IMR-90 (cell line): ENCODE measurements at regions not wholly inside any gene's neighbourhood (a gene's known extent, or its start where the extent isn't known, plus 50 kb on each side); places are given as distances from the start of the nearest gene placed in this dataset.

Experiments used
- ATAC-seq: fragments of 200-7000 bp; cut with Tn5 transposase; 2 replicates; pipeline ENCODE4 v1.9.1; 2020; ENCODE audit warnings: low read depth, mild to moderate bottlenecking, moderate library complexity
- BruUV-seq: library from RNA; stranded (reverse); fragments of 400-500 nt; replicated peaks from 2 replicates; lab custom pipeline; 2021; lab: Mats Ljungman, UMichigan
- CTCF ChIA-PET: fragments of 300-600 bp; formaldehyde crosslinking; extraction: SDS; loops from one replicate; lab custom pipeline; 2021; ENCODE audit warnings: antibody characterized with exemption; lab: Yijun Ruan, JAX
- POLR2A ChIA-PET: fragments of 300-600 bp; sonication (Branson Sonifier 250); formaldehyde crosslinking; loops from one replicate; lab custom pipeline; 2022; ENCODE audit warnings: antibody characterized with exemption; ENCODE audit not compliant: unreplicated experiment; lab: Charles Lee
- DNase-seq: peaks from one replicate; pipeline ENCODE4 v3.0.0; 2013
- H2AFZ ChIP-seq: replicated peaks from 2 replicates; pipeline ENCODE3; 2013; ENCODE audit warnings: low read length, mild to moderate bottlenecking; ENCODE audit not compliant: poor library complexity
- H2AK5ac ChIP-seq: 2 replicates; pipeline ENCODE4 v1.6.1; 2013; ENCODE audit warnings: low read depth, low read length, inconsistent platforms
- H2AK9ac ChIP-seq: replicated peaks from 2 replicates; pipeline ENCODE3; 2013; ENCODE audit warnings: mild to moderate bottlenecking, low read depth, low read length, moderate library complexity; ENCODE audit not compliant: poor library complexity
- H2BK120ac ChIP-seq: 2 replicates; pipeline ENCODE4 v1.6.1; 2013; ENCODE audit warnings: low read depth, low read length, inconsistent platforms
- H2BK15ac ChIP-seq: 3 replicates; pipeline ENCODE4 v1.6.1; 2013; ENCODE audit warnings: low read depth, low read length, inconsistent platforms
- H2BK20ac ChIP-seq: 2 replicates; pipeline ENCODE4 v1.6.1; 2013; ENCODE audit warnings: low read depth, mild to moderate bottlenecking, inconsistent platforms, low read length, moderate library complexity
- H2BK5ac ChIP-seq: 2 replicates; pipeline ENCODE4 v1.6.1; 2013; ENCODE audit warnings: mild to moderate bottlenecking, low read depth, low read length, inconsistent platforms; ENCODE audit not compliant: poor library complexity, severe bottlenecking
- H3K14ac ChIP-seq: replicated peaks from 2 replicates; pipeline ENCODE4 v1.6.1; 2013; ENCODE audit warnings: low read depth, low read length, inconsistent platforms
- H3K18ac ChIP-seq: 2 replicates; pipeline ENCODE4 v1.6.1; 2013; ENCODE audit warnings: low read depth, low read length, control low read depth
- H3K23ac ChIP-seq: 2 replicates; pipeline ENCODE4 v1.6.1; 2013; ENCODE audit warnings: low read depth, low read length, inconsistent platforms
- H3K27ac ChIP-seq: 2 replicates; pipeline ENCODE4 v1.5.1; 2013; ENCODE audit warnings: mild to moderate bottlenecking, control low read depth, low read length; ENCODE audit not compliant: insufficient read depth
- H3K27me3 ChIP-seq: 2 replicates; pipeline ENCODE4 v1.6.1; 2013; ENCODE audit warnings: low read length; ENCODE audit not compliant: control insufficient read depth, insufficient read depth
- H3K36me3 ChIP-seq: 2 replicates; pipeline ENCODE4 v1.6.1; 2013; ENCODE audit warnings: low read length, mixed read lengths; ENCODE audit not compliant: control insufficient read depth, insufficient read depth
- H3K4ac ChIP-seq: 2 replicates; pipeline ENCODE4 v1.6.1; 2013; ENCODE audit warnings: low read depth, low read length, inconsistent platforms
- H3K4me1 ChIP-seq: 2 replicates; pipeline ENCODE4 v1.6.1; 2013; ENCODE audit warnings: low read length, mixed read lengths; ENCODE audit not compliant: control insufficient read depth, insufficient read depth
- H3K4me2 ChIP-seq: 2 replicates; pipeline ENCODE4 v1.6.1; 2013; ENCODE audit warnings: low read depth, mild to moderate bottlenecking, control low read depth, low read length, moderate library complexity
- H3K4me3 ChIP-seq: 2 replicates; pipeline ENCODE4 v1.5.1; 2013; ENCODE audit warnings: low read depth, mild to moderate bottlenecking, control low read depth, low read length, moderate library complexity; ENCODE audit not compliant: insufficient read depth
- H3K56ac ChIP-seq: 2 replicates; pipeline ENCODE4 v1.6.1; 2013; ENCODE audit warnings: low read length, inconsistent platforms; ENCODE audit not compliant: insufficient read depth; ENCODE audit errors: extremely low read depth
- H3K79me1 ChIP-seq, 2 experiments: 2 replicates each; pipeline ENCODE4 v1.6.1; 2013; ENCODE audit warnings: low read length in 2 of 2, inconsistent platforms in 1 of 2, low read depth in 1 of 2
- H3K9ac ChIP-seq: 2 replicates; pipeline ENCODE4 v1.6.1; 2013; ENCODE audit warnings: low read depth, low read length, control low read depth
- H3K9me1 ChIP-seq: 2 replicates; pipeline ENCODE4 v1.6.1; 2013; ENCODE audit warnings: low read length, inconsistent platforms; ENCODE audit not compliant: insufficient read depth
- H3K9me3 ChIP-seq: 2 replicates; pipeline ENCODE4 v1.6.1; 2013; ENCODE audit warnings: low read length; ENCODE audit not compliant: control insufficient read depth, insufficient read depth
- H4K20me1 ChIP-seq: 2 replicates; pipeline ENCODE4 v1.6.1; 2013; ENCODE audit warnings: low read length, inconsistent platforms; ENCODE audit not compliant: insufficient read depth
- H4K5ac ChIP-seq: 2 replicates; pipeline ENCODE4 v1.6.1; 2013; ENCODE audit warnings: mild to moderate bottlenecking, low read depth, low read length, control low read depth
- H4K8ac ChIP-seq, 2 experiments: 2 replicates each; pipeline ENCODE4 v1.6.1; 2013; ENCODE audit warnings: low read depth in 2 of 2, low read length in 2 of 2, control low read depth in 1 of 2, inconsistent platforms in 1 of 2
- H4K91ac ChIP-seq: 2 replicates; pipeline ENCODE4 v1.6.1; 2013; ENCODE audit warnings: low read depth, low read length, inconsistent platforms; ENCODE audit not compliant: insufficient read depth
- CEBPB ChIP-seq: IDR thresholded peaks from 2 replicates; pipeline ENCODE4 v1.6.1; 2012; ENCODE audit warnings: low read depth, low read length, improper control_type of control experiment
- MAFK ChIP-seq: IDR thresholded peaks from 2 replicates; pipeline ENCODE4 v1.6.1; 2012; ENCODE audit warnings: low read depth, low read length, improper control_type of control experiment
- NFE2L2 ChIP-seq: fragments of 150-350 bp; IDR thresholded peaks from 2 replicates; pipeline ENCODE4 v1.6.1; 2016; ENCODE audit warnings: low read depth, mild to moderate bottlenecking, low read length
- WGBS, 2 experiments: methylation state at CpG; one replicate each; pipeline versions ENCODE4 v1.1.5 to v1.1.7; 2013; ENCODE audit warnings: missing lambda C conversion rate in 2 of 2; ENCODE audit not compliant: insufficient read length in 1 of 2; ENCODE audit errors: extremely low coverage in 2 of 2; 5-methylcytosine and 5-hydroxymethylcytosine counted together
- dilution Hi-C: fragments of 300-500 bp; cut with HindIII; formaldehyde crosslinking; loops from one replicate; pipeline ENCODE4 v1.14.3; 2018; ENCODE audit warnings: low sequenced_read_pairs; ENCODE audit not compliant: unreplicated experiment
- in situ Hi-C: fragments of 300-500 bp; cut with MboI; formaldehyde crosslinking; loops from 3 replicates; pipeline ENCODE4 v1.14.3; 2019; ENCODE audit warnings: low sequenced_read_pairs, inconsistent platforms, mixed read lengths
- intact Hi-C: fragments of 100-400 bp; cut with micrococcal nuclease; formaldehyde crosslinking; loops from 2 replicates; pipeline ENCODE4 v1.10.0; 2022
- TF ChIP-seq, protein P1 (sequence below): conservative IDR thresholded peaks from 2 replicates; pipeline ENCODE4 v1.5.1; 2012; ENCODE audit warnings: mild to moderate bottlenecking, low read depth, low read length, improper control_type of control experiment

- in situ Hi-C loops, result no loop called here
- Histone ChIP-seq H3K56ac (no peak overlapping the region), H2BK5ac (no peak overlapping the region), H3K36me3 (no peaks in the 10 kb centered on the region), H4K20me1 (no peaks in the 10 kb centered on the region), H2BK120ac (no peak overlapping the region), H3K4me2 (no peak overlapping the region), H3K23ac (no peak overlapping the region), H4K8ac (no peak overlapping the region), H4K5ac (no peak overlapping the region), H2AK9ac (no peak overlapping the region), H3K27me3 (peaks cover 35% of the 10 kb centered on the region), H3K27ac (no peak overlapping the region), H3K9ac (no peak overlapping the region), H3K4ac (no peak overlapping the region), H2AK5ac (no peak overlapping the region), H4K91ac (no peak overlapping the region), H2AFZ (no peak overlapping the region), H3K4me1 (peaks cover 2% of the 10 kb centered on the region; the same call in 1 of the 2 replicates), H2BK15ac (no peak overlapping the region), H3K9me1 (no peaks in the 10 kb centered on the region; the same call in 1 of the 2 replicates), H3K9me3 (no peaks in the 10 kb centered on the region), H3K14ac (no peak overlapping the region), H3K4me3 (no peak overlapping the region), H3K79me1 (no peaks in the 10 kb centered on the region), H3K18ac (no peak overlapping the region), H2BK20ac (no peak overlapping the region)
- POLR2A ChIA-PET, result no interaction called here
- DNase-seq, result peak; percentile 15
- no peak for ATAC-seq
- no TSS peak for BruUV-seq
- intact Hi-C loops, result no loop called here
- TF ChIP-seq, protein P1, sequence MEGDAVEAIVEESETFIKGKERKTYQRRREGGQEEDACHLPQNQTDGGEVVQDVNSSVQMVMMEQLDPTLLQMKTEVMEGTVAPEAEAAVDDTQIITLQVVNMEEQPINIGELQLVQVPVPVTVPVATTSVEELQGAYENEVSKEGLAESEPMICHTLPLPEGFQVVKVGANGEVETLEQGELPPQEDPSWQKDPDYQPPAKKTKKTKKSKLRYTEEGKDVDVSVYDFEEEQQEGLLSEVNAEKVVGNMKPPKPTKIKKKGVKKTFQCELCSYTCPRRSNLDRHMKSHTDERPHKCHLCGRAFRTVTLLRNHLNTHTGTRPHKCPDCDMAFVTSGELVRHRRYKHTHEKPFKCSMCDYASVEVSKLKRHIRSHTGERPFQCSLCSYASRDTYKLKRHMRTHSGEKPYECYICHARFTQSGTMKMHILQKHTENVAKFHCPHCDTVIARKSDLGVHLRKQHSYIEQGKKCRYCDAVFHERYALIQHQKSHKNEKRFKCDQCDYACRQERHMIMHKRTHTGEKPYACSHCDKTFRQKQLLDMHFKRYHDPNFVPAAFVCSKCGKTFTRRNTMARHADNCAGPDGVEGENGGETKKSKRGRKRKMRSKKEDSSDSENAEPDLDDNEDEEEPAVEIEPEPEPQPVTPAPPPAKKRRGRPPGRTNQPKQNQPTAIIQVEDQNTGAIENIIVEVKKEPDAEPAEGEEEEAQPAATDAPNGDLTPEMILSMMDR, result no peak
- no peak for TF ChIP-seq NFE2L2
- 0 out of 2 replicates have a peak, but pooled peaks have one; percentile 14 for TF ChIP-seq CEBPB
- no peak for TF ChIP-seq MAFK
- dilution Hi-C loops, result no loop called here
- 0% methylated on average over 1 of the region's 1 CpG; no CpG with 5 or more reads in 1 of the 2 experiments for WGBS, 2 experiments
- CTCF ChIA-PET, result no interaction called here
Observed at GRCh38 chr15:34679291-34679690, 75.5 kb downstream of the GJD2 start.
